Astrocyte (in vitro differentiated cells and primary cell): ENCODE measurements at regions not wholly inside any gene's neighbourhood (a gene's known extent, or its start where the extent isn't known, plus 50 kb on each side); places are given as distances from the start of the nearest gene placed in this dataset.

Experiments
- DNase-seq: peaks from one replicate; pipeline ENCODE4 v3.0.0-alpha.2; 2010; ENCODE audit warnings: low read depth
- FAIRE-seq: peaks from 2 replicates; lab custom pipeline; 2011; peaks lifted over from hg19 to GRCh38; lab: Jason Lieb, UNC
- H2AFZ ChIP-seq: 2 replicates; pipeline ENCODE4 v1.6.0; 2012; ENCODE audit warnings: low read depth, low read length, inconsistent platforms
- H3K27ac ChIP-seq: 2 replicates; pipeline ENCODE4 v1.5.1; 2011; ENCODE audit warnings: low read depth, low read length, inconsistent platforms
- H3K27me3 ChIP-seq: 2 replicates; pipeline ENCODE4 v1.6.0; 2011; ENCODE audit warnings: low read length, inconsistent platforms; ENCODE audit not compliant: insufficient read depth
- H3K36me3 ChIP-seq: 2 replicates; pipeline ENCODE4 v1.5.1; 2011; ENCODE audit warnings: low read length, inconsistent platforms; ENCODE audit not compliant: insufficient read depth
- H3K4me1 ChIP-seq: 2 replicates; pipeline ENCODE4 v1.5.1; 2011; ENCODE audit warnings: low read length, inconsistent platforms; ENCODE audit not compliant: insufficient read depth
- H3K4me2 ChIP-seq: 2 replicates; pipeline ENCODE4 v1.6.0; 2012; ENCODE audit warnings: low read length, inconsistent platforms
- H3K4me3 ChIP-seq: 2 replicates; pipeline ENCODE4 v1.5.1; 2011; ENCODE audit warnings: low read depth, mild to moderate bottlenecking, low read length, inconsistent platforms; ENCODE audit not compliant: insufficient read depth
- H3K79me2 ChIP-seq: 2 replicates; pipeline ENCODE4 v1.6.0; 2012; ENCODE audit warnings: mild to moderate bottlenecking, low read length, inconsistent platforms; ENCODE audit not compliant: insufficient read depth
- H3K9ac ChIP-seq: 2 replicates; pipeline ENCODE4 v1.6.0; 2012; ENCODE audit warnings: mild to moderate bottlenecking, low read length, inconsistent platforms
- H3K9me3 ChIP-seq: 2 replicates; pipeline ENCODE4 v1.5.1; 2012; ENCODE audit warnings: low read depth, mild to moderate bottlenecking, low read length, inconsistent platforms; ENCODE audit not compliant: insufficient read depth
- H4K20me1 ChIP-seq: 2 replicates; pipeline ENCODE4 v1.6.0; 2012; ENCODE audit warnings: low read length, inconsistent platforms; ENCODE audit not compliant: insufficient read depth
- H3K27ac Mint-ChIP-seq: one replicate; pipeline ENCODE4 v1.8.0; 2021; ENCODE audit warnings: mild to moderate bottlenecking, mixed read lengths; ENCODE audit not compliant: unreplicated experiment
- H3K27me3 Mint-ChIP-seq: one replicate; pipeline ENCODE4 v1.8.0; 2021; ENCODE audit warnings: low read depth, mixed read lengths; ENCODE audit not compliant: unreplicated experiment
- H3K36me3 Mint-ChIP-seq: one replicate; pipeline ENCODE4 v1.8.0; 2021; ENCODE audit warnings: low read depth, mixed read lengths; ENCODE audit not compliant: unreplicated experiment
- H3K4me1 Mint-ChIP-seq: one replicate; pipeline ENCODE4 v1.8.0; 2021; ENCODE audit warnings: low read depth, mixed read lengths; ENCODE audit not compliant: unreplicated experiment
- H3K4me3 Mint-ChIP-seq: one replicate; pipeline ENCODE4 v1.8.0; 2021; ENCODE audit warnings: mild to moderate bottlenecking, moderate library complexity, mixed read lengths; ENCODE audit not compliant: unreplicated experiment
- H3K9me3 Mint-ChIP-seq: one replicate; pipeline ENCODE4 v1.8.0; 2021; ENCODE audit warnings: mild to moderate bottlenecking, mixed read lengths; ENCODE audit not compliant: unreplicated experiment
- CTCF ChIP-seq: IDR thresholded peaks from 2 replicates; pipeline ENCODE4 v1.5.1; 2011; ENCODE audit warnings: low read depth, mild to moderate bottlenecking, inconsistent platforms, low read length, moderate library complexity; ENCODE audit not compliant: insufficient read depth
- EZH2 ChIP-seq: IDR thresholded peaks from 2 replicates; pipeline ENCODE4 v1.6.1; 2012; ENCODE audit warnings: mild to moderate bottlenecking, low read length, inconsistent platforms; ENCODE audit not compliant: insufficient read depth

- Mint-ChIP-seq H3K9me3 (peaks cover 12% of the 10 kb centered on the region), H3K4me1 (no peaks in the 10 kb centered on the region), H3K36me3 (no peaks in the 10 kb centered on the region), H3K27me3 (no peaks in the 10 kb centered on the region), H3K4me3 (no peak overlapping the region), H3K27ac (no peak overlapping the region)
- DNase-seq (no peak), FAIRE-seq (no peak)
- H3K27ac ChIP-seq: peak overlapping the region; percentile 42
- H3K36me3 ChIP-seq: no peaks in the 10 kb centered on the region
- no peak for TF ChIP-seq CTCF
- H3K4me3 ChIP-seq: no peak overlapping the region
- H3K79me2 ChIP-seq: no peaks in the 10 kb centered on the region
- H3K4me1 ChIP-seq: no peaks in the 10 kb centered on the region
- H3K9me3 ChIP-seq: peaks cover 13% of the 10 kb centered on the region
- H3K27me3 ChIP-seq: no peaks in the 10 kb centered on the region
- no peak overlapping the region for H2AFZ ChIP-seq
- no peaks in the 10 kb centered on the region for H4K20me1 ChIP-seq
- no peak overlapping the region for H3K4me2 ChIP-seq
- H3K9ac ChIP-seq: no peak overlapping the region
Measured at GRCh38 chr18:78595924-78596573, 383.6 kb upstream of the SALL3 start.

DNA sequence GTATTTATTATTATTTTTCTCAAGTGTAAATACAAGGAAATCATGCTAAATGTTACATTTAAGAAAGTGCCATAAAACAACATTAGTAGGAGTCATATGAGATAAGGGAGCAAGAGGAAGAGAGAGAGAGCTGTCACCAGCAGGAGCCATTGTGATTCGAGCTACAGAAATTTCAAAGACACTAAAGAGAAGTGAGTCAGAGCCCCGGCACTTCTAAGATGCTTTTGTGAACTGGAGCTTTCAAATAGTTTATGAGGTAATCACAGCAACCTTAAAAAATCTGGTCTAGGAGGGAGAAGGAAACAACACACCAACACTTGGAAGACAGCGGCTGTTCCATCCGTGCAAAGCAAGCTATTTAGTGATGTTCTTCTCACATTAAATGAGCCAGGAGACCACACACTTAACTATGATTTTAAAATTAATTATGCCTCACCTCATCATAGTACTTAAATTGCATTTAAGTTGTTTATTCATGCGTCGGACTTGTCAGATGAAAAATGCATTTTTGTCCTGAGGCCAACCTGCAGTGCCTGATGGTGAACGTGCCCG, 382.7 kb upstream of the SALL3 start:
- Mint-ChIP-seq H3K9me3 (peaks cover 12% of the 10 kb centered on the region), H3K27me3 (no peaks in the 10 kb centered on the region), H3K4me3 (no peak overlapping the region), H3K27ac (no peak overlapping the region), H3K36me3 (no peaks in the 10 kb centered on the region), H3K4me1 (no peaks in the 10 kb centered on the region)
- H3K36me3 ChIP-seq: no peaks in the 10 kb centered on the region
- H2AFZ ChIP-seq: no peak overlapping the region
- peaks cover 13% of the 10 kb centered on the region for H3K9me3 ChIP-seq
- peak overlapping the region; percentile 42 for H3K27ac ChIP-seq
- no peaks in the 10 kb centered on the region for H3K4me1 ChIP-seq
- no peak overlapping the region for H3K4me3 ChIP-seq
- no peak for FAIRE-seq
- H3K27me3 ChIP-seq: no peaks in the 10 kb centered on the region
- H3K4me2 ChIP-seq: peak overlapping the region; percentile 22
- no peaks in the 10 kb centered on the region for H4K20me1 ChIP-seq
- DNase-seq: peak; percentile 18
- TF ChIP-seq CTCF: no peak
- no peak for TF ChIP-seq EZH2
- H3K9ac ChIP-seq: no peak overlapping the region
- no peaks in the 10 kb centered on the region for H3K79me2 ChIP-seq

- Mint-ChIP-seq H3K36me3 (no peaks in the 10 kb centered on the region), H3K4me1 (no peaks in the 10 kb centered on the region), H3K9me3 (peaks cover 27% of the 10 kb centered on the region), H3K27me3 (no peaks in the 10 kb centered on the region), H3K4me3 (no peak overlapping the region), H3K27ac (no peak overlapping the region)
- Histone ChIP-seq H3K4me2 (no peak overlapping the region), H4K20me1 (no peaks in the 10 kb centered on the region), H3K4me3 (no peak overlapping the region), H2AFZ (no peak overlapping the region), H3K9me3 (peaks cover 13% of the 10 kb centered on the region), H3K4me1 (no peaks in the 10 kb centered on the region), H3K27ac (no peak overlapping the region), H3K36me3 (no peaks in the 10 kb centered on the region), H3K27me3 (no peaks in the 10 kb centered on the region), H3K9ac (no peak overlapping the region), H3K79me2 (no peaks in the 10 kb centered on the region)
- TF ChIP-seq EZH2 (no peak), CTCF (no peak)
- no peak for FAIRE-seq
- DNase-seq: no peak
Measured at GRCh38 chr18:78601349-78601748, 378.3 kb upstream of the SALL3 start.
